HL-60/S4 treated with phorbol 12-myristate 13-acetate at 8.2 ng/mL for 4 days and 3 days (cell line): ENCODE measurements at regions not wholly inside any gene's neighbourhood (a gene's known extent, or its start where the extent isn't known, plus 50 kb on each side); places are given as distances from the start of the nearest gene placed in this dataset.

Experiments
- in situ Hi-C: fragments of 300-500 bp; cut with MboI; formaldehyde crosslinking; loops from 2 replicates; pipeline ENCODE4 v1.15.0; 2022; ENCODE audit warnings: low sequenced_read_pairs

DNA sequence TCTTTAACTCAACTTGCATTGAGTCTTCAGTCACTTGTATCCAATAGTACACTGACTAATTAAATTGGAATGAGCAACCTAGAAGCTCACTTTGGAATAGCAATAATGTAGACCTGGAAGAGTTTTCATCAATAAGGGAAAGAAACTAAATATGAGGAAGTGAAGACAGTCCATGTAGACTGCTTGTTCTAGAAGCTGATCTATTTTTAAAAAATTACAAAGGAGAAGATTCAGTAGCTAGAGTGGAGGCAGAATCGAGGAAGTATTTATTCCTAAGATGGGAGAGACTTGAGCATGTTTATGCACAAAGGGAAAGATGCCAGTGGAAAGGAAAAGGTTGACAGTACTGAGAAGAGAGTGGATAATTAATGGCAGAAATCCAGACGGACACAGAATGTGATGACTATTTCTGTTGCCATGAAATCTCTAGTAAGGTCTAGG is 156.3 kb upstream of the PDE3A start:
- in situ Hi-C loops: loop anchor here (25.0 kb wide), 1 partner anchor 450 kb away; no protein-coding TSS in a partner anchor

DNA sequence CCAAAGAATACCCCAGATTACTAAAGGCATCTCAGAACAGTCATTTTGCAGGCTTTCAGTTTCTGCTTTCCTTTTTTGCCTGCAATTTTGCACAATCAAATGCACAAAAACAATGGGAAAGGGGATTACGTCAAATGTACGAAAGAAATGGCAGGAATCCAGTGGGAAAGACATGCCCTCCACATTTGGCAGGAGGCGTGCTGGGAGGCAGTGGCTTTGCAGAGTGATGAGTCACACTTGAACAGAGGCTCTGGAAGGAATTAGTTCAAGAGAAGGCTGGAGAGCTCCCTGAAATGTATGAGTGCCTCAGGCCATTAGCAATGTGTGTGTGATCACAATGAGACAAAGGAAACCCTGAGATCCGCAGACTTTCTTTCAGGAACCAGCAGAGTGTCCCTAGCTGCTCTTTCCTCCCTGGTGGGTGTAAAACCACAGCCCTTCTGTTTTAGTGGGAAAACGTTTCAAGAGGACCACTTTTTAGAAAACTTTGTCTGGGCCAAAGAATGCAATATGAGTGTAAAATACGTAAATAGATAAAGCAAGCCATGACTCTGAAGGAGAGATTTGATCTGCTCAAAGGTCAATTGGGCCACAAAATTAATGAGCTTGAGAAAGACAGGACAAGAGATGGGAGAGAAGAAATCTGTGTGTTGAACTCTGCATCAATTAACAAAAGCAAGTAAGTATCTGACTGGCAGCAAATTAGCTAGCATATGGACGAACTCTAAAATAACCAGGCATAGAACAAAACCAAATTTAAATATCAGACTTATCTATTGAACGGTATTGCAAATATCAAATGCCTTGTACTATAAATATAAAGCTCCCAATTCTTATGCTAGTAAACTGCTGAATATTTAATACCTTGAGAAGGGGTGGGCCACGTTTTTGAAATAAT is 155.4 kb upstream of the PDE3A start:
- in situ Hi-C loops: loop anchor here (25.0 kb wide), 1 partner anchor 451 kb away; no protein-coding TSS in a partner anchor

DNA sequence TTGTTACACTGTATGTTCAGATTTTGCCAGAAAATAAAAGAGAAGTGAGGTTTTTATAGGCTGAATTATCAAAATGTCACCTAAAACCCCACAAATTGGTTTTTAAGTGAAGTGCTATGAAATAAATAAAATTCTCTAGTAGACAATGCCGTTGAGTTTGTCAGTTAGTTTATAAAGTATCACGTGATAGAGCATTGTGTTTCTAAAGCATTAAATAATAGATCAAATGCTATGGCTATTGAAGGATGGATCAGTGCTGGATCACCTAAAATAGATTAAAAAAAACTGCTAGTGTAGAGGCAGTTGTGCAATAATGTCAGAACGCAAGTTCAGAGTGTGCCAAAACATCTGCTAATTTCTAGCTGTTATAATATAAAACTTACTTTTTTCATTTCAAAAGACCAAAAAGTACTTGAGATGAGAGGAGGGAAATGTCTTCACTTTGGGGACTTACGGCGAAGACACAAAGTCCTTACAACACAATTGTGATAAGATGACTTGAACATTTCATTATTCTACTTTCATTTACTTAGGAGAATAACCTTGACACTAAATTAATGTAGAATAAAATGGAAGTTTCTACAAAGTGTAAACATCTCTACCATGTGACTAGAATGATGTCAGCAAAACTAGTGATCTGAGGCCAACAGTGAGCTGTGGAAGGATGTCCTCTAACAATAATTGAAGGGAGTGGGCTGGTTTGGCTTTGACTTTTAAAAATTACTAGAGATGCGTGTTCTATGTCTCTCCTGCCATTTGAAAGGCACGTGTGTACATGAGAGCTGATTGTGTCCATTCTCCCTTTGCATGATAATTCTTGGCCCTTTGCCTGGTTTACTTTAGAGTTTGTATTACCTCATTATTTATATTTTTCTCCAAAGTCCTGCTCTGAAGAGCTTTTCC is 154.4 kb upstream of the PDE3A start:
- in situ Hi-C loops: loop anchor here (25.0 kb wide), 1 partner anchor 452 kb away; no protein-coding TSS in a partner anchor

DNA sequence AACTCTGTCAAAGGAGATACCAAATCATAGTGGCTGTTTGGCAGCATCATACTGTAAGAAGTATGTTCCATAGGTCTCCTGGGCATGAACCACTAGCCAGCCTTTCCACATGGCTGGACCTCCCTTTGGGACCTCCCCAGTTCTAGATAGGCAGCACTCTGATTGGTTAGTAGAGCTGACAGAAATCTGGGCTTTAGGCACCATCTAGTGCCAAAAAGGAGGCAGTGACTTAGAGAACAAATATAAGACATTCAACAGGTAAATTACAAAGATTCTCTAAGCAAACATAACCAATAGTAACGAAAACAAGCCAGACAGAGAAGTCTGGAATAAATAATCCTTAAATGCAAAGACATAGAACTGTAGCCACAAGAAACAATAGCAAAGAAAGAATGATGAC is 148.0 kb upstream of the PDE3A start:
- in situ Hi-C loops: loop anchor here (25.0 kb wide), 1 partner anchor 458 kb away; no protein-coding TSS in a partner anchor

DNA sequence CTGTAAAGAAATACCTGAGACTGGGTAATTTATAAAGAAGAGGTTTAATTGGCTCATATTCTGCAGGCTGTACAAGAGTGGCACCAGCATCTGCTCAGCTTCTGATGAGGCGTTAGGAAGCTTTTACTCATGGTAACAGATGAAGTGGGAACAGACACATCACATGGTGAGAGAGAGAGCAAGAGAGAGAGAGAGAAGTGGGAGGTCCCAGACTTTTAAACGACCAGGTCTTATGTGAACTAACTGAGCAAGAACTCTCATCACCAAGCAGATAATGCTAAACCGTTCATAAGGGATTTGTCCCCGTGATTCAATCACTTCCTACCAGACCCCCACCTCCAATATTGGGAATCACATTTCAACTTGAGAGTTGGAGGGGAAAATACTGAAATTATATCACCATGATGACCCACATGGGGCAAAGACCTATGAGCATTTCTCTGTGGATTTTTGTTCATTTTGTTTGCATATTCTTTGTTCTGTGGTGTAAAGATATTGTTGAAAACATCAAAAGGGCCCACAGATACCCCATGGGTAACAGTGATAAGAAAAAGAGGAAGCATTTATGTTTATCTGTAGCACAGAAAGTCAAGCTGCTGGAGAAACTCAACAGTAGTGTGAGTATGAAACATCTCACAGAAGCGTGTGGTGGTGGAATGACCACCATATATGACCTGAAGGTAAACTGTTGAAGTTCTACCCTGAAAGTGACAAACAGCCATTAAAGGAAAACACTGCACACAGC is 135.2 kb upstream of the PDE3A start:
- in situ Hi-C loops: no loop called here

DNA sequence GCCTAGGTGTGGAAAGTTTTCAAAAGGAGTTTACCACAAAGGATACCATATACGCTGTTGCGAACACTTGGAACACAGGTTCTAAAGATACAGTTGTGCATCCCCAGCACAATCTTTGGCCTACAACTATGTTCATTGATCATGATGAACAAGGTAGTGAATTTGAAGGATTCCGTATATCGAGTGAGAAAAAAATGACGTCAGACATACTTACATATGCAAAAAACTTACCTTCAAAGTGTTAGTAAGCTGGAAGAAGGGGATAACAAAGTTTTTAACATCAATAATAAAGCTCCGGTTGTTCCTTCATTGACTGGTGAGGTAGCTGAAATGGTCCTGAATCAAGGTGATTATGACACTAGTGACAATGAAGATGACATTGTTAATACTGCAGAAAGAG is 133.9 kb upstream of the PDE3A start:
- in situ Hi-C loops: no loop called here

DNA sequence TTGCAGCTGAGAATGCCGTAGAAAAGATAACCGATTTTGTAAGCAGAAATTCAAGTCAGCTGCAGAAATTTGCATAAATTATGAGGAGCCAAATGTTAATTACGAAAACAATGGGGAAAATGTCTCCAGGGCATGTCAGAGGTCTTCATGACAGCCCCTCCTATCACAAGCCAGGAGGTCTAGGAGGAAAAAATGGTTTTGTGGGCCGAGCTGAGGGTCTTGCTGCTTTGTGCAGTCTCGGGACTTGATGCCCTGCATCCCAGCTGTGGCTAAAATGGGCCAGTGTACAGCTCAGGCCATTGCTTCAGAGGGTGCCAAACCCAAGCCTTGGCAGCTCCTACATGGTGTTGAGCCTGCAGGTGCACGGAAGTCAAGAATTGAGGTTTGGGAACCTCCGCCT is 131.2 kb upstream of the PDE3A start:
- in situ Hi-C loops: no loop called here

DNA sequence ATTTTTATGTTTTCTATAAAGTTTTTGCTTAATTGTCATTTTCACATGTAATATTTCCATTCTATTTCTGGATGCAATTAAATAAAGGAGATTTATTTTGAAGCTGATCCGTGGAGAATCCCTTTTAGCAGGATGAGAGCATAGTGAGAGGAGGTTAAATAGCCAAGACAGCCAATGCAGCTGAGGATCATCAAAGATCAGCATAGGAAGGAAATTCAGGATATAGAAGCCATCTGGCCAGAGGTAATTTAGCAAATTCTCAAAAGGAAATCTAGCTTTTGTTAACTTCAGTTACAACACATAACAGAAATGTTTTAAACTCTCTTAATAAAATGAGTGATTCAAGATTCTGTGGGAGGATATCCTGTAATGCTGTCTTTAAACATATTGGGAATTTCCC is 122.8 kb upstream of the PDE3A start:
- in situ Hi-C loops: no loop called here

DNA sequence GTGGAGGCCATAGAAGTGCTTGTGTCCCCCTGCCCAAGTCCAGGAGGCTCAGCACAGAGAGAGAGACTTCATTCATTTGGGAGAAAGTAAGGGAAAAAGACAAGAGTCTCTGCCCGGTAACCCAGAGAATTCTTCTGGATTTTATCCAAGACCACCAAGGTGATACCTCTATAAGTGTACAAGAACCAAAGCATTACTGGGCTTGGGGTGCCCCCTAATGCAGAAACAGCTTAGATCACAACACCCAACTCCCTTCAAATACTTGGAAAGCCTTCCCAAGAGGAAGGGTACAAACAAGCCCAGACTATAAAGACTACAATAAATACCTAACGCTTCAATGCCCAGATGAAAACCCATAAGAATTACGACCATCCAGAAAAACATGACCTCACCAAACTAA is 119.7 kb upstream of the PDE3A start:
- in situ Hi-C loops: no loop called here

DNA sequence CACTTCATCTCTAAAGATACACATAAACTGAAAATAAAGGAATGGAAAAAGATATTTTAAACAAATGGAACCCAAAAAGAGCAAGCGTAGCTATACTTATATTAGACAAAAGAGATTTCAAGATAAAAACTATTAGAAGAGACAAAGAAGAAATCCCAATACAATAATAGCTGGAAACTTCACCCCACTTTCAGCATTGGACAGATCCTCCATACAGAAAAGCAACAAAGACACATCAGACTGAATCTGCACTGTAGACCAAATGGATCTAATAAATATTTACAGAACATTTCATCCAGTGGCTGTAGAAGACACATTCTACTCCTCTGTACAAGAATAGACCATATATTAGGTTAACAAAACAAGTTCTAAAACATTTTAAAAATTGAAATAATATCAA is 117.6 kb upstream of the PDE3A start:
- in situ Hi-C loops: no loop called here

DNA sequence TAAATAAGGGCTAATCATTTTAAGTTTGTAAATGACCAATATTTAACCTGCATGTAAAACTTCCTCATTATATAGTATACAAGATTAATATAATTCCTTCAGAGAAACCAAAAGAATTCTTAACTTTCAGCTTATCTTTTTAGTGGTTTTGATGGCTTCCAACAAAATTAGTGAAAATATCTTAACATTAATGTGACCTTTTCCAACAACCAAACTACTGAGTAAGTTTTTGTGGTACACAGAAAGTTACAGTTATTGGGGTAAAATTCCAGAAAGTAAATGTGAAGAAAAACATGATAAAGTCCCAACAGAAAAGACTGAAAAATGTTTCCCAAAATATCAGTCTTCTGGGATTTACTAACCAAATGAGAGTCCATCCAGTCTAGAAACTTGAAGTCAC is 111.0 kb upstream of the PDE3A start:
- in situ Hi-C loops: no loop called here

DNA sequence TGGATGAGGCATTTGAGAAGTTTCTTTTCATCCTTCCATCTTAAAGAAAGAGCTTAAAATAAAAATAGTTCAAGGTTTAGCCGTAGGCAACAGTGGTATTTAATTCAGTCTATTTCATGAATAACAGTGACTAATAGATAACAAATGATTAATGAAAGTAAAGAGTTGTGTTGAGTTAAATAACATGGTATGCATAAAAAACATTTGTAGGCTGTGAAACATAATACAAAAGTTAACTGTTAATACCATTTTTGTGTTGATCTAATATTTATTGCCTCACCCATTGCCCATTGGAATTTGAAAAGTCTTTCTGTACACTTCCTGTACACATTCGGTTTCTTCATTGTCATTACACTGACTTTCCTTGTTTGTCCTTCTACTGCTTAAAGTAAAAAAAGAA is 108.6 kb upstream of the PDE3A start:
- in situ Hi-C loops: no loop called here

DNA sequence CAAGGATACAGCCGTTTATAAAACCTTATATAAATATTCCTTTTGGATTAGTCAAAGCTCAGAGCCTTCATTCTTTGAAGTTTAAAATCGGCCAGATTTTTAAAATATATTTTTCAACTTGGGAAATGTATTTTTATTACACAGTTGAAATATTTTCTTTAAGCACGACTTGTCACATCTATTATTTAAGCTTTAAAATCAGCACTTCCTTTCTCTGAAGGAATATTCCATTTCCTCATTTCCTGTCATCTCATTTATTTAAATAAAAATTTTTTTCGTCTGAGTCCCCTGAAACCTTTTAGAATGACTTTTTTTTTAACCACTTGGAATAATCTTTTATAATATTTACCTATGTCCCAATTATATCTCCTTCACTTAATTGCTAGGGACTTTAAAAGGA is 107.5 kb upstream of the PDE3A start:
- in situ Hi-C loops: no loop called here

DNA sequence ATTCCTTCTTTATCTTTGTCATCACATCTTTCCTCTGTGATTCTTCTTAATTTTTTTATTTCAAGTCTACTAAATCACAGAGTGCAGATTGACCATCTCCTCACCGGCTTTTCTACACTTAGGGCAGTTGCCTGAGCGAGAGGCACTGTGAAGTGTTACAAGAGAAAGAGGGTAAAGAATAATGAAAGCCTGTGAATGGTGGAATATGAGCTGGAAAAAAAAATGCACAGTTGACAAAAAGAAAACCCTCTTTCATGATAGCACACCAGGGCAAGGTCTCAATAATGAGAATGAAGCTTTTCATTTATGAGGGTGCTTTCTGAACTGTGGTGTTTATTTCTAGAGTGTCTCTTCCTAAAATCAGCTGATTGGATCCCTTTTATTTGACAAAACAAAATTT is 106.2 kb upstream of the PDE3A start:
- in situ Hi-C loops: no loop called here

DNA sequence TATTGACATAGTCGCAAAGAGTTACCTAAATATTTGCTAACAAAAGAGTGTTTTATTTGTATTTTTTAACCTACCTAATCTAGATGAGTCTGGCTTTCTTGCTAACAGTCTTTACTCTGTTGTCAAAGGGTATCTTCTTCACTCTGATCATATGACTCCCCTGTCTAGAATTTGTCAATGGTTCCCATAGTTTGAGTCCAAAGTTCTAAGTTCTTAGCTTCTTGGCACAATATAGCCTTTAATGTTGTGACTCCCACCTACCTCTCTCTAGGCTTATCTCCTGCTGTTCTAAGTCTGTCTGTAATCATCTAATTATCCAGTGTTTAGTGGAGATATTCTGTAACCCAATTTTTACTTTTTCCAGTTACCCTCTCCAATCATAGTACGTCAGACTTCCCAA is 104.3 kb upstream of the PDE3A start:
- in situ Hi-C loops: no loop called here

DNA sequence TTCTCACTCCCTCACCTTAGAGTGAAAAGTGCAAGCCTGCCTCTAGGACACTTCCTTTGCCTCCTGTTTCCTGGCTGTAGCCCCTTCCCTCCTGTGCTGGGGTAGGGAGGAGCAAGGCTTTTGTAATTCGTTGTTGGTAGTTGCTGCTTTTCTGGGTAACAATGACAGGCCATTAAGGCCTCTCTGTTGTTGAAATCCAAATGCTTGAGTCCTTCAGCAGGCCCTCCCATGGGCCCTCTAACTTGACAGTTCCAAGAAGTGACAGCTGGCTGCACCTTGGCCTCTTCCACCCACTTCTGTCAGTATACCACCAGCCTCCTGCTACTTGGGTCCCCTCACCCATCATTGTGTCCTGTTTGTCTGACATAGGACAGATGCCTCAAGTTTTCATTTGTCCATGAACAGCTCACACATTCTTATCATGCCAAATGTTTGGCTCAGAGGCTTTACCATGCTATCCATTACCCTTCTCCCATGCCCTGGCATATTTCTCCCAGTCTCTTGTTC is 103.7 kb upstream of the PDE3A start:
- in situ Hi-C loops: no loop called here

DNA sequence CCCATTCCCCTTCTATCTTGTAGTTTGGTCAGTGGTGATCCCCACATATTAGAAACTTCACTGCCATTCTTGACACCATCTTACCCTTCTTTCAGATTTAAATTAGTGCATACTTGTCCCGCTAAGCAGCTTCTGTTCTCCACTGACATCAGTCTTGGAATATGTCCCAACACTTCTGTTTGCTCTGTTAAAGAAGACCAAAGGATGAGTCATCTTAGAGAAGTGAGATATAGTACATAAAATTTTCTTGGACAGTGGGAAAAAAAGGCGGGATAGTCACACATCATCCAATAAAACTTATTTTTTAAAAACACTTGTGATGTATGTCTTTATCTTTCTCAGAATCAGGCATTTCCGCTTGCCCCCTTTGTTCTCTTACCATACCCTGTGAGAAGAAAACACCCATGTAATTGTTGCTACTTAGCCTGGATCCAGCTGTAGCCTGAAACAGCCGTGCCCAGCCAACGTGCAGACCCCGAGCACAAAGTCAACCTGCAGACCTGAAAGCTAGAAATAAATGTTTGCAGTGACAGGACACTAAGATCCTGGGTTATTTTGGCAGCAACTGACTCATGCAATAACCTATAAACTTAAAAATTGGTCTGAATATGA is 100.1 kb upstream of the PDE3A start:
- in situ Hi-C loops: no loop called here

DNA sequence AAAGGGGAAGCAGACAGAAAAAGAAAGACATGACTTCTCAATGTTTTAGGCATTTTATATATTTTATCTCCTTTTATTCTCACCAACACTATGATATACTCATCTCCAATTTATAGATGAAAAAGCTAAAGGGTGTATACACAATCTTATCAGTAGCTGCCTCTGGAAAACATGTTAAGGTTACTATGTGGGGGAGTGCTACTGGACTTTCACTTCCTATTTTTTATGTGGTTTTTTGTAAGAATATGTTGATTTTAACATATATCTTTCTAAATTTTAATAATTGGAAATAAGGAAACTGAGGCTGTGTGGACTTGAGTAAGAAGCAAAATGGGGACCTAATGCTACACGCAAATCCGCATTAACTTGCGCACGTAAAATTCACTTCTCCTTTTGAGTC is 99.6 kb upstream of the PDE3A start:
- in situ Hi-C loops: no loop called here

DNA sequence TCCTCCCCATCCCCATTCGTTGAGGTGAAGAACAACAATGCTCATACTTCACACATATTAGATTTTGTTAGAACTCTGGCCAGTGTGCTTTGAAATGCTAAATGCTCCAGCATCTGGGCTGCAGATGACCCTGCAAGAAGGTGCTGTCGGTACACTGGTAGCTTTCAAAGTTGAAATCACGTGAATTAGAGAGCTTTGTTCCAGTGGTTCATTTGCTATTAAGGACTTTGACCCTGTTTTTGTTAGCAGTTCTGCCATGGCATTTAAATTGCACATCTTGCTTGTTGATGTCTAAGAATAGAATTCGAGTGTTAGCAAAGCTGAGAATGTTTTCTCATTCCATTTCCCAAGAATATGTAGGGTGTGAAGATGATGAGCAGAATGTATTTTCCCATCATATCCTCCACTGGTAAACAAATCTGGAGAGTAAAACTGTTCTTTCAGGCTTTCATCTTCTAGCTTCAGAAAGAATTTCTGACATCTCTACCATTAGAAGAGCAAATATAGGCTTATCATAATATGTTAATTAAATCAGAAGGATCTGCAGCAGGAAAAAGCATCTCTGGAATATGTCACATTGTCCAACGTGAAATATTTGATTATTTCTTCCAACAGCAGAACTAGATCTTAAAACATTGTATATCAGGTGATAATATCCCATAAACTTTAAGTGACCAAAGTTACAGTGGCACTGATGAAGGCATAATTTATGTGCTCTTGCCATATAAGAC is 98.8 kb upstream of the PDE3A start:
- in situ Hi-C loops: no loop called here

DNA sequence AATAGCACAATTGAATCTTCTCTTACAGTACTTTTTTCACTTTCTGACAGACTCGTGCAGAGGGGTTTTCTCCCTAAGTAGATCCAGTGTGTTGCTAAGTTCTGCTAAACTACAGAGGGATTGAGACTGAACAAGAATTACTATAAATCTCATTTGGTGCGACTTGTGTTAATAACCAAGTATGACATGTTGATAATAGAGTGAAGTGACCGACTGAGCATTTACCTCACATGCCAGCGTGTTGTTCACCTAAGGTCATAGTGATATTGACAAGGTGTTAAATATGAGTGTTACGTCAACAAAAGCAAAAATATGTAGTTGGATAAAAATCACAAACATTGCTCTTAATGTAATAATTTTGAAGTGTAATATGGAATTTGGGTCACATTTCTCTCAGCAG is 97.8 kb upstream of the PDE3A start:
- in situ Hi-C loops: no loop called here
